OCI-LY1 (cell line): ENCODE measurements at regions not wholly inside any gene's neighbourhood (a gene's known extent, or its start where the extent isn't known, plus 50 kb on each side); places are given as distances from the start of the nearest gene placed in this dataset.

ENCODE experiments used
- H2AFZ ChIP-seq: fragments of 200-600 bp; sonication (generic), shearing (Covaris generic); 2 replicates; pipeline ENCODE4 v1.6.0; 2014; ENCODE audit warnings: antibody characterized with exemption, mild to moderate bottlenecking, low read length
- H3F3A ChIP-seq: fragments of 200-600 bp; sonication (generic), shearing (Covaris generic); 2 replicates; pipeline ENCODE4 v1.6.0; 2014; ENCODE audit warnings: mild to moderate bottlenecking, antibody characterized with exemption, low read length, moderate library complexity; ENCODE audit not compliant: insufficient read depth
- H3K27ac ChIP-seq: fragments of 200-600 bp; sonication (generic); 2 replicates; pipeline ENCODE4 v1.5.1; 2014; ENCODE audit warnings: low read length, mixed run types, mild to moderate bottlenecking, low read depth; ENCODE audit not compliant: poor library complexity, severe bottlenecking
- H3K27me3 ChIP-seq: fragments of 200-600 bp; sonication (generic); 2 replicates; pipeline ENCODE4 v1.6.0; 2014; ENCODE audit warnings: antibody characterized with exemption, mild to moderate bottlenecking, low read length, moderate library complexity; ENCODE audit not compliant: insufficient read depth
- H3K36me3 ChIP-seq: fragments of 200-600 bp; sonication (generic); 2 replicates; pipeline ENCODE4 v1.6.1; 2014; ENCODE audit warnings: mild to moderate bottlenecking, antibody characterized with exemption, low read length, moderate library complexity, mixed read lengths; ENCODE audit not compliant: insufficient read depth
- H3K4me1 ChIP-seq: fragments of 200-600 bp; sonication (generic); 2 replicates; pipeline ENCODE4 v1.5.1; 2014; ENCODE audit warnings: mild to moderate bottlenecking, low read length, moderate library complexity; ENCODE audit not compliant: insufficient read depth, severe bottlenecking
- H3K4me2 ChIP-seq: fragments of 200-600 bp; sonication (generic), shearing (Covaris generic); 2 replicates; pipeline ENCODE4 v1.6.1; 2014; ENCODE audit warnings: low read length
- H3K4me3 ChIP-seq: fragments of 200-600 bp; sonication (generic); 2 replicates; pipeline ENCODE4 v1.5.1; 2014; ENCODE audit warnings: low read length, low read depth, mild to moderate bottlenecking, mixed read lengths; ENCODE audit not compliant: poor library complexity, severe bottlenecking
- H3K79me2 ChIP-seq: fragments of 200-600 bp; shearing (Covaris generic); 2 replicates; pipeline ENCODE4 v1.6.1; 2016; ENCODE audit warnings: mixed run types, low read length, mixed read lengths; ENCODE audit not compliant: insufficient read depth
- H3K9ac ChIP-seq: fragments of 200-600 bp; sonication (generic), shearing (Covaris generic); 2 replicates; pipeline ENCODE4 v1.6.1; 2014; ENCODE audit warnings: mild to moderate bottlenecking, low read length, mixed read lengths
- H3K9me2 ChIP-seq: fragments of 200-600 bp; sonication (generic), shearing (Covaris generic); 2 replicates; pipeline ENCODE4 v1.6.1; 2014; ENCODE audit warnings: low read depth, mild to moderate bottlenecking, low read length, mixed read lengths
- H3K9me3 ChIP-seq: fragments of 200-600 bp; shearing (Covaris generic); 2 replicates; pipeline ENCODE4 v1.6.1; 2014; ENCODE audit warnings: low read length, mixed read lengths
- H4K20me1 ChIP-seq: fragments of 200-600 bp; sonication (generic), shearing (Covaris generic); 2 replicates; pipeline ENCODE4 v1.6.0; 2016; ENCODE audit warnings: mild to moderate bottlenecking, low read length; ENCODE audit not compliant: insufficient read depth
- EZH2 ChIP-seq: fragments of 200-600 bp; sonication (generic), shearing (Covaris generic); IDR thresholded peaks from 2 replicates; pipeline ENCODE4 v1.8.0; 2017; ENCODE audit warnings: borderline replicate concordance, mixed run types, mild to moderate bottlenecking, antibody characterized with exemption, low read length, moderate library complexity, mixed read lengths
- TF ChIP-seq, protein P1 (sequence below): fragments of 200-600 bp; sonication (generic), shearing (Covaris generic); IDR thresholded peaks from 2 replicates; pipeline ENCODE4 v1.5.1; 2017; ENCODE audit warnings: mild to moderate bottlenecking, antibody characterized with exemption, low read length, moderate library complexity, mixed read lengths

DNA sequence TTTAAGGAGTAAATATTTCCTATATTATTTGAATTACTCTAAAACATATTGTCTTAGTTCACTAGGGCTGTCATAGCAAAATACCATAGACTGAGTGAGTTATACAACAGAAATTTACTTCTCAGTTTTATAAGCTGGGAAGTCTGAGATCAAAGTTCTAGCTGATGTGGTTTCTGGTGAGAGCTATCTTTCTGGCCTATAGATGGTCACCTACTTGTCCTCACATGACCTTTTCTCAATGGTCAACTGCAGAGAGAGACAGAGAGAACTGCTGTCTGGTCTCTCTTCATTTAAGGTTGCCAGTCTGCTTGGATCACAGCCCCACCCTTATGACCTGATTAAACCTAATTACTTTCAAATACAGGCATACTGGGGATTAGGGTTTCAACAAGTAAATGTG, 490.9 kb downstream of the FBXO15 start:
- Histone ChIP-seq H3K27ac (no peak overlapping the region), H3K4me2 (no peak overlapping the region), H3F3A (no peaks in the 10 kb centered on the region), H3K4me3 (no peak overlapping the region), H3K79me2 (no peaks in the 10 kb centered on the region), H3K9me2 (no peaks in the 10 kb centered on the region), H2AFZ (no peak overlapping the region), H3K9me3 (no peaks in the 10 kb centered on the region), H3K9ac (no peak overlapping the region), H4K20me1 (no peaks in the 10 kb centered on the region), H3K4me1 (no peaks in the 10 kb centered on the region), H3K27me3 (no peaks in the 10 kb centered on the region), H3K36me3 (no peaks in the 10 kb centered on the region)
- no peak for TF ChIP-seq EZH2
- TF ChIP-seq, protein P1, sequence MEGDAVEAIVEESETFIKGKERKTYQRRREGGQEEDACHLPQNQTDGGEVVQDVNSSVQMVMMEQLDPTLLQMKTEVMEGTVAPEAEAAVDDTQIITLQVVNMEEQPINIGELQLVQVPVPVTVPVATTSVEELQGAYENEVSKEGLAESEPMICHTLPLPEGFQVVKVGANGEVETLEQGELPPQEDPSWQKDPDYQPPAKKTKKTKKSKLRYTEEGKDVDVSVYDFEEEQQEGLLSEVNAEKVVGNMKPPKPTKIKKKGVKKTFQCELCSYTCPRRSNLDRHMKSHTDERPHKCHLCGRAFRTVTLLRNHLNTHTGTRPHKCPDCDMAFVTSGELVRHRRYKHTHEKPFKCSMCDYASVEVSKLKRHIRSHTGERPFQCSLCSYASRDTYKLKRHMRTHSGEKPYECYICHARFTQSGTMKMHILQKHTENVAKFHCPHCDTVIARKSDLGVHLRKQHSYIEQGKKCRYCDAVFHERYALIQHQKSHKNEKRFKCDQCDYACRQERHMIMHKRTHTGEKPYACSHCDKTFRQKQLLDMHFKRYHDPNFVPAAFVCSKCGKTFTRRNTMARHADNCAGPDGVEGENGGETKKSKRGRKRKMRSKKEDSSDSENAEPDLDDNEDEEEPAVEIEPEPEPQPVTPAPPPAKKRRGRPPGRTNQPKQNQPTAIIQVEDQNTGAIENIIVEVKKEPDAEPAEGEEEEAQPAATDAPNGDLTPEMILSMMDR, result no peak

DNA sequence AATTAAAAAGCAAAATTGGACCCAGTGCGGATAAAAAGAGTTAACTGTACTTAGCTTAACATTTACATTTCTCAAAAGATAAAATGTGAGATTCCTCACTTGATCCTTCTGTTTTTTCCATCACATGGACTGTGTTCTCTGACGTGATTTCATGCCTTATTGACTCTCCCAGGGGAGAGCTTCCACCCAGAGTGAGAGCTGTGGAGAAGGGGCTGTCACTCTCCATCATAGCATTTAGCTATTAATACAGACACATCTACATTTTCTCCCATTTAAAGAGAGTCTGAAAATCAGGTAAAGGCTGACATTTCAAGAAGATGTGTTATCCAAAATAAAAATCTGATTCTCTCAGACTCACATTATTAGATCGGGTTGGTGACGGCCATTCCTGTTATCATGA, 493.8 kb downstream of the FBXO15 start:
- H3F3A ChIP-seq, result no peaks in the 10 kb centered on the region
- H3K9ac ChIP-seq, result no peak overlapping the region
- H3K4me2 ChIP-seq, result no peak overlapping the region
- no peak for TF ChIP-seq EZH2
- TF ChIP-seq, protein P1, result no peak
- H3K27me3 ChIP-seq, result no peaks in the 10 kb centered on the region
- no peaks in the 10 kb centered on the region for H3K79me2 ChIP-seq
- no peaks in the 10 kb centered on the region for H3K9me3 ChIP-seq
- no peaks in the 10 kb centered on the region for H3K4me1 ChIP-seq
- no peaks in the 10 kb centered on the region for H4K20me1 ChIP-seq
- no peak overlapping the region for H3K4me3 ChIP-seq
- H3K36me3 ChIP-seq, result no peaks in the 10 kb centered on the region
- H3K9me2 ChIP-seq, result no peaks in the 10 kb centered on the region
- H2AFZ ChIP-seq, result no peak overlapping the region
- H3K27ac ChIP-seq, result no peak overlapping the region

DNA sequence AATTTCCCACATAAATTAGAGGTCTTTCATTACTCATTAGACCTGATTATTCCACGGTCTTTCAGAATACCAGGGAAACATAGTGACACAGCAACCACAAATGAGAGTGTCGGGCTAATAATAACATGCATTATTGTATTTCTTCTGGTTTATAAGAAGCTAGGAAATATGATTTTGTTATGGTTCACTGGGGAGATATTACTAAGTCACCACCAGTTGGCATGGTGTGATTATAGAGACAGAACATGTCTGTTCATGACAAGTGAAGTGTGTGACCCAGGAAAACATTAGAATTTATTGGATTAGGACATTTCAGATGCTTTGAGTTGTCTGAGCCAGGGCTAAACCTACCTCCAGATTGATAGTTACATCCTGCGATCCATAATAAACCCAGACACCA, 494.4 kb downstream of the FBXO15 start:
- no peak overlapping the region for H3K27ac ChIP-seq
- no peak overlapping the region for H3K9ac ChIP-seq
- H3K4me1 ChIP-seq, result no peaks in the 10 kb centered on the region
- H4K20me1 ChIP-seq, result no peaks in the 10 kb centered on the region
- TF ChIP-seq EZH2, result no peak
- TF ChIP-seq, protein P1, result no peak
- H3F3A ChIP-seq, result no peaks in the 10 kb centered on the region
- no peaks in the 10 kb centered on the region for H3K79me2 ChIP-seq
- H3K9me2 ChIP-seq, result no peaks in the 10 kb centered on the region
- H3K36me3 ChIP-seq, result no peaks in the 10 kb centered on the region
- H3K4me2 ChIP-seq, result no peak overlapping the region
- H3K27me3 ChIP-seq, result no peaks in the 10 kb centered on the region
- H3K9me3 ChIP-seq, result no peaks in the 10 kb centered on the region
- H2AFZ ChIP-seq, result no peak overlapping the region
- H3K4me3 ChIP-seq, result no peak overlapping the region
